ENCODE measurements at regions not wholly inside any gene's neighbourhood (a gene's known extent, or its start where the extent isn't known, plus 50 kb on each side); places are given as distances from the start of the nearest gene placed in this dataset.

DNA sequence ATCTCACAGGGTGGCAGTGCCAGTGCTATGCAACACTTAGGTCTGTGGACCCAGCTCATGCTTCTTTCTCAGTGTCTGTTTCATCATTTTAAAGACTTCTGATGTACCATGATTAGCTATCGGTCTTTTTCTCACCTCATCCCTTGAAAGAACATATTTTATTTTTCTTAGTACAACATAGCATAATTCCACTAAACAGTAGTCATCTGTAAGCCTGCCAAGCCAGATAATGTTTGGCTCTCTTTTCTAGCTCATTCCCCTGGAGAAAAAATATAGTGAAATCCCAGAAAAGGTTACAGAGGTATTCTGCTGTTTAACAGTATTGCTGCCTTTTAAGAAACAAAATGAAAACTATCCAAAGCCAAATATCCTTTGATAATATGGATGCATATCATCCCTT, 177.0 kb upstream of the MMS22L start:
- TF ChIP-seq POLR2A (IDR thresholded peaks at IDR 0.05): no peak
- TF ChIP-seq, protein P1, sequence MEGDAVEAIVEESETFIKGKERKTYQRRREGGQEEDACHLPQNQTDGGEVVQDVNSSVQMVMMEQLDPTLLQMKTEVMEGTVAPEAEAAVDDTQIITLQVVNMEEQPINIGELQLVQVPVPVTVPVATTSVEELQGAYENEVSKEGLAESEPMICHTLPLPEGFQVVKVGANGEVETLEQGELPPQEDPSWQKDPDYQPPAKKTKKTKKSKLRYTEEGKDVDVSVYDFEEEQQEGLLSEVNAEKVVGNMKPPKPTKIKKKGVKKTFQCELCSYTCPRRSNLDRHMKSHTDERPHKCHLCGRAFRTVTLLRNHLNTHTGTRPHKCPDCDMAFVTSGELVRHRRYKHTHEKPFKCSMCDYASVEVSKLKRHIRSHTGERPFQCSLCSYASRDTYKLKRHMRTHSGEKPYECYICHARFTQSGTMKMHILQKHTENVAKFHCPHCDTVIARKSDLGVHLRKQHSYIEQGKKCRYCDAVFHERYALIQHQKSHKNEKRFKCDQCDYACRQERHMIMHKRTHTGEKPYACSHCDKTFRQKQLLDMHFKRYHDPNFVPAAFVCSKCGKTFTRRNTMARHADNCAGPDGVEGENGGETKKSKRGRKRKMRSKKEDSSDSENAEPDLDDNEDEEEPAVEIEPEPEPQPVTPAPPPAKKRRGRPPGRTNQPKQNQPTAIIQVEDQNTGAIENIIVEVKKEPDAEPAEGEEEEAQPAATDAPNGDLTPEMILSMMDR (IDR thresholded peaks at IDR 0.05): no peak
